SK-N-SH treated with all-trans-retinoic acid at 6 μM for 48 hours (cell line): ENCODE measurements at regions not wholly inside any gene's neighbourhood (a gene's known extent, or its start where the extent isn't known, plus 50 kb on each side); places are given as distances from the start of the nearest gene placed in this dataset.

Source experiments
- ATAC-seq: fragments of 200-7000 bp; cut with Tn5 transposase; 3 replicates; pipeline ENCODE4 v1.9.1; 2020; ENCODE audit warnings: mild to moderate bottlenecking, moderate library complexity
- ARNTL ChIP-seq: fragments of 450-650 bp; formaldehyde crosslinking; IDR thresholded peaks from 2 replicates; pipeline ENCODE4 v1.5.0; 2020; ENCODE audit warnings: low read depth, mild to moderate bottlenecking, moderate library complexity, borderline replicate concordance
- BACH2 ChIP-seq: fragments of 250-450 bp; sonication (Bioruptor Pico); IDR thresholded peaks from 2 replicates; pipeline ENCODE4 v1.9.0; 2021; ENCODE audit warnings: mild to moderate bottlenecking, borderline replicate concordance
- CREB5 ChIP-seq: fragments of 250-450 bp; sonication (Bioruptor Pico); IDR thresholded peaks from 2 replicates; pipeline ENCODE4 v1.5.1; 2020; ENCODE audit warnings: low read depth, mild to moderate bottlenecking, moderate library complexity
- CSDC2 ChIP-seq: fragments of 250-450 bp; sonication (Bioruptor Pico); IDR thresholded peaks from 2 replicates; pipeline ENCODE4 v1.5.0; 2020; ENCODE audit warnings: mild to moderate bottlenecking, moderate library complexity
- GLIS3 ChIP-seq: fragments of 250-450 bp; sonication (Bioruptor Pico); IDR thresholded peaks from 2 replicates; pipeline ENCODE4 v1.5.0; 2020; ENCODE audit warnings: mild to moderate bottlenecking, moderate library complexity
- OSR1 ChIP-seq: fragments of 250-450 bp; sonication (Bioruptor Pico); IDR thresholded peaks from 2 replicates; pipeline ENCODE4 v1.8.0; 2022; ENCODE audit warnings: moderate library complexity, mild to moderate bottlenecking, inconsistent platforms
- PATZ1 ChIP-seq: fragments of 250-450 bp; sonication (Bioruptor Pico); IDR thresholded peaks from 2 replicates; pipeline ENCODE4 v1.8.0; 2020; ENCODE audit warnings: mild to moderate bottlenecking, moderate library complexity, borderline replicate concordance
- POU6F1 ChIP-seq: fragments of 250-450 bp; sonication (Bioruptor Pico); IDR thresholded peaks from 2 replicates; pipeline ENCODE4 v1.8.0; 2021; ENCODE audit warnings: low read depth, mild to moderate bottlenecking, moderate library complexity, borderline replicate concordance
- PPARA ChIP-seq: fragments of 250-450 bp; sonication (Bioruptor Pico); IDR thresholded peaks from 2 replicates; pipeline ENCODE4 v1.5.0; 2020; ENCODE audit warnings: mild to moderate bottlenecking, borderline replicate concordance
- RARB ChIP-seq: fragments of 250-450 bp; sonication (Bioruptor Pico); IDR thresholded peaks from 2 replicates; pipeline ENCODE4 v1.8.0; 2021; ENCODE audit warnings: mild to moderate bottlenecking, moderate library complexity
- SNAI2 ChIP-seq: fragments of 250-450 bp; sonication (Bioruptor Pico); IDR thresholded peaks from 2 replicates; pipeline ENCODE4 v1.5.0; 2020; ENCODE audit warnings: mild to moderate bottlenecking, moderate library complexity
- TCF4 ChIP-seq: fragments of 250-450 bp; sonication (Bioruptor Pico); IDR thresholded peaks from 2 replicates; pipeline ENCODE4 v1.8.0; 2021; ENCODE audit warnings: mild to moderate bottlenecking, moderate library complexity, borderline replicate concordance
- TOX ChIP-seq: fragments of 250-450 bp; sonication (Bioruptor Pico); IDR thresholded peaks from 2 replicates; pipeline ENCODE4 v1.8.0; 2021; ENCODE audit warnings: mild to moderate bottlenecking, moderate library complexity, borderline replicate concordance
- TSHZ2 ChIP-seq: fragments of 250-450 bp; sonication (Bioruptor Pico); IDR thresholded peaks from 2 replicates; pipeline ENCODE4 v1.5.0; 2020; ENCODE audit warnings: mild to moderate bottlenecking, moderate library complexity
- ZFP3 ChIP-seq: fragments of 250-450 bp; sonication (Bioruptor Pico); IDR thresholded peaks from 2 replicates; pipeline ENCODE4 v1.5.0; 2020; ENCODE audit warnings: mild to moderate bottlenecking, moderate library complexity
- ZFP30 ChIP-seq: fragments of 450-650 bp; formaldehyde crosslinking; IDR thresholded peaks from 2 replicates; pipeline ENCODE4 v1.5.0; 2022; ENCODE audit warnings: mild to moderate bottlenecking, moderate library complexity
- ZNF70 ChIP-seq: fragments of 450-650 bp; formaldehyde crosslinking; IDR thresholded peaks from 2 replicates; pipeline ENCODE4 v1.5.0; 2020; ENCODE audit warnings: mild to moderate bottlenecking, moderate library complexity
- ZNF8 ChIP-seq: fragments of 450-650 bp; formaldehyde crosslinking; IDR thresholded peaks from 2 replicates; pipeline ENCODE4 v1.5.0; 2020; ENCODE audit warnings: mild to moderate bottlenecking, moderate library complexity

- TF ChIP-seq PPARA (CRISPR knock-in tag) (no peak), PATZ1 (CRISPR knock-in tag) (no peak), GLIS3 (no peak), ARNTL (CRISPR knock-in tag) (no peak), OSR1 (CRISPR knock-in tag) (no peak), POU6F1 (CRISPR knock-in tag) (no peak), TCF4 (CRISPR knock-in tag) (no peak), ZNF70 (no peak), CSDC2 (no peak), SNAI2 (CRISPR knock-in tag) (no peak), CREB5 (CRISPR knock-in tag) (no peak), ZFP30 (CRISPR knock-in tag) (no peak)
These were observed 927.1 kb downstream of the NR2F1-AS1 start for GRCh38 chr5:92653730-92654461.

GRCh38 chr5:92652756-92653155, 928.3 kb downstream of the NR2F1-AS1 start:
- TF ChIP-seq TCF4 (CRISPR knock-in tag) (peak; percentile 82), TSHZ2 (CRISPR knock-in tag) (0 out of 2 replicates have a peak, but pooled peaks have one; percentile 43), ZNF8 (CRISPR knock-in tag) (no peak)
- TF ChIP-seq, all 23 proteins: peak for 2
- ATAC-seq, result peak; percentile 87

More at GRCh38 chr5:92653730-92654461, 927.1 kb downstream of the NR2F1-AS1 start:
- ATAC-seq, result no peak

- ATAC-seq, result 0 out of 3 replicates have a peak, but pooled peaks have one; percentile 31
- TF ChIP-seq TOX (CRISPR knock-in tag), result no peak
- no peak for TF ChIP-seq ZFP3
- TF ChIP-seq ZNF8 (CRISPR knock-in tag), result no peak
- TF ChIP-seq TSHZ2 (CRISPR knock-in tag), result no peak
- TF ChIP-seq ZFP30 (CRISPR knock-in tag), result no peak
- no peak for TF ChIP-seq PPARA (CRISPR knock-in tag)
- TF ChIP-seq ARNTL (CRISPR knock-in tag), result no peak
- no peak for TF ChIP-seq CSDC2
- TF ChIP-seq CREB5 (CRISPR knock-in tag), result no peak
- no peak for TF ChIP-seq RARB (CRISPR knock-in tag)
- no peak for TF ChIP-seq ZNF70
- TF ChIP-seq BACH2 (CRISPR knock-in tag), result no peak
- TF ChIP-seq PATZ1 (CRISPR knock-in tag), result no peak
- no peak for TF ChIP-seq GLIS3
- no peak for TF ChIP-seq SNAI2 (CRISPR knock-in tag)
- no peak for TF ChIP-seq TCF4 (CRISPR knock-in tag)
These were observed 936.6 kb downstream of the NR2F1-AS1 start for GRCh38 chr5:92644266-92644886.
